ENCODE measurements at regions not wholly inside any gene's neighbourhood (a gene's known extent, or its start where the extent isn't known, plus 50 kb on each side); places are given as distances from the start of the nearest gene placed in this dataset.

GRCh38 chr1:117739504-117739903 lies 133.7 kb downstream of the TENT5C start:
- Histone ChIP-seq H3K9ac (ENCODE audit: low read depth, low read length) (no peak overlapping the region), H2BK120ac (ENCODE audit: low read depth, low read length) (no peak overlapping the region), H2AK9ac (replicated peaks; ENCODE audit: low read depth, low read length, poor library complexity) (no peak overlapping the region), H4K20me1 (ENCODE audit: insufficient read depth, low read length) (no peaks in the 10 kb centered on the region), H3K36me3 (ENCODE audit: control insufficient read depth, insufficient read depth, low read length) (no peaks in the 10 kb centered on the region), H3K4me3 (ENCODE audit: insufficient read depth, low read depth, low read length) (no peak overlapping the region), H3K27ac (ENCODE audit: insufficient read depth, low read length) (no peak overlapping the region), H2BK5ac (ENCODE audit: low read depth, low read length, poor library complexity, severe bottlenecking) (no peak overlapping the region), H3K27me3 (ENCODE audit: control insufficient read depth, insufficient read depth, low read length) (no peaks in the 10 kb centered on the region), H4K8ac (ENCODE audit: low read depth in 2 of 2, low read length in 2 of 2) (no peak overlapping the region), H3K4me2 (ENCODE audit: low read depth, low read length) (no peak overlapping the region), H3K9me3 (ENCODE audit: control insufficient read depth, insufficient read depth, low read length) (no peaks in the 10 kb centered on the region), H2AK5ac (ENCODE audit: low read depth, low read length) (no peak overlapping the region), H3K79me1 (ENCODE audit: low read depth in 1 of 2, low read length in 2 of 2) (no peaks in the 10 kb centered on the region), H3K9me1 (ENCODE audit: insufficient read depth, low read length) (peaks cover 1% of the 10 kb centered on the region), H3K23ac (ENCODE audit: low read depth, low read length) (no peak overlapping the region), H2BK20ac (ENCODE audit: low read depth, low read length) (no peak overlapping the region), H3K4me1 (ENCODE audit: control insufficient read depth, insufficient read depth, low read length) (peaks cover 5% of the 10 kb centered on the region; the same call in 1 of the 2 replicates), H4K5ac (ENCODE audit: low read depth, low read length) (no peak overlapping the region), H3K14ac (replicated peaks; ENCODE audit: low read depth, low read length) (no peak overlapping the region), H3K56ac (ENCODE audit: extremely low read depth, insufficient read depth, low read length) (no peak overlapping the region), H2AFZ (replicated peaks; ENCODE audit: low read length, poor library complexity) (no peak overlapping the region), H2BK15ac (ENCODE audit: low read depth, low read length) (no peak overlapping the region), H3K18ac (ENCODE audit: low read depth, low read length) (no peak overlapping the region), H4K91ac (ENCODE audit: insufficient read depth, low read depth, low read length) (no peak overlapping the region), H3K4ac (ENCODE audit: low read depth, low read length) (no peak overlapping the region)
- CTCF ChIA-PET, result interaction anchor here (1.4 kb wide), 1 partner anchor 14 kb away, joined by 3 read pairs; no protein-coding TSS in a partner anchor
- ATAC-seq (ENCODE audit: low read depth), result no peak
- no CpG with 5 or more reads among the region's 1 CpG for WGBS, 2 experiments (ENCODE audit: extremely low coverage in 2 of 2, insufficient read length in 1 of 2)
- POLR2A ChIA-PET (ENCODE audit: unreplicated experiment), result no interaction called here
- DNase-seq, result no peak
- dilution Hi-C loops (cut with HindIII; ENCODE audit: low sequenced_read_pairs, unreplicated experiment), result no loop called here
- TF ChIP-seq FOS (IDR thresholded peaks at IDR 0.05; ENCODE audit: low read depth, low read length), result no peak
- no peak for TF ChIP-seq CTCF (conservative IDR thresholded peaks at IDR 0.05; ENCODE audit: low read depth, low read length)
- no peak for TF ChIP-seq ELK1 (IDR thresholded peaks at IDR 0.05; ENCODE audit: borderline replicate concordance, low read depth, low read length)
- TF ChIP-seq MAFK (IDR thresholded peaks at IDR 0.05; ENCODE audit: low read depth, low read length), result no peak
- TF ChIP-seq CHD1 (IDR thresholded peaks at IDR 0.05; ENCODE audit: low read depth, low read length), result no peak
- no peak for TF ChIP-seq RFX5 (IDR thresholded peaks at IDR 0.05; ENCODE audit: low read depth, low read length)
- TF ChIP-seq RAD21 (IDR thresholded peaks at IDR 0.05; ENCODE audit: low read length), result no peak
- no peak for TF ChIP-seq NFE2L2 (IDR thresholded peaks at IDR 0.05; ENCODE audit: low read depth, low read length)
- no peak for TF ChIP-seq SMC3 (IDR thresholded peaks at IDR 0.05; ENCODE audit: low read depth, low read length)
- no peak for TF ChIP-seq MAZ (IDR thresholded peaks at IDR 0.05; ENCODE audit: borderline replicate concordance, low read depth, low read length)
- no peak for TF ChIP-seq BHLHE40 (IDR thresholded peaks at IDR 0.05; ENCODE audit: low read depth, low read length)
- TF ChIP-seq MXI1 (IDR thresholded peaks at IDR 0.05; ENCODE audit: borderline replicate concordance, low read depth, low read length), result no peak
- TF ChIP-seq POLR2A (IDR thresholded peaks at IDR 0.05; ENCODE audit: low read depth, low read length), result no peak
- intact Hi-C loops (cut with micrococcal nuclease), result no loop called here
- no TSS peak for BruUV-seq (replicated peaks)
- in situ Hi-C loops (cut with MboI; ENCODE audit: low sequenced_read_pairs), result no loop called here

All from IMR-90 (cell line).